HG03575 (cell line): ENCODE measurements at regions not wholly inside any gene's neighbourhood (a gene's known extent, or its start where the extent isn't known, plus 50 kb on each side); places are given as distances from the start of the nearest gene placed in this dataset.

Source experiments
- ATAC-seq: cut with Tn5 transposase; IDR thresholded peaks from one replicate; pipeline ENCODE4 v1.9.1; 2021; ENCODE audit not compliant: unreplicated experiment, insufficient number of reproducible peaks, low FRiP score; ENCODE audit errors: extremely low read depth

DNA sequence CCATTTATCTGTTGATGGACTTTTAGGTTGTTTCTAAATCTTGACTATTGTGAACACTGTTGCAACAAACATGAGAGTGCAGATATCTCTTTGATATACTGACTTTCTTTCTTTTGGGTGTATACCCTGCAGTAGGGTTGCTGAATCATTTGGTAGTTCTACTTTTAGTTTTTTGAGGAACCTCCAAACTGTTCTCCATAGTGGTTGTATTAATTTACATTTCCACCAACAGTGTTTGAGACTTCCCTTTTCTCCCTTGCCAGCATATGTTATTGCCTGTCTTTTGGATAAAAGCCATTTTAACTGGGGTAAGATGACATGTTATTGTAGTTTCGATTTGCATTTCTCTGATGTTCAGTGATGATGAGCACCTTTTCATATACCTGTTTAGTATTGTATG is 330.0 kb downstream of the DDX10 start:
- no peak for ATAC-seq

DNA sequence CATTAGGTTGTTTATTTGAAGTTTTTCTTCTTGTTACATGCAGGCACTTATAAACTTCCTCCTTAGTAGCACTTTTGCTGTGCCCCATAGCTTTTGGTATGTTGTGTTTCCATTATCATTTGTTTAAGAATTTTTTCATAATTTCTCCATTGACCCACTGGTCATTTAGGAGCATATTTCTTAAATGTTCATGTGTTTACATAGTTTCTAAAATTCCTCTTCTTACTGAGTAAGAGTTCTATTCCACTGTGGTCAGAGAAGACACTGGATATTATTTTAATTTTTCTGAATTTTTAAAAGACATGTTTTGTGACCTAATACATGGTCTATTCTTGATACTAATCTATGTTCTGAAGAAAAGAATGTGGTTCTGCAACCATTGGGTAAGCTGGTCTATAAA is 333.0 kb downstream of the DDX10 start:
- no peak for ATAC-seq

DNA sequence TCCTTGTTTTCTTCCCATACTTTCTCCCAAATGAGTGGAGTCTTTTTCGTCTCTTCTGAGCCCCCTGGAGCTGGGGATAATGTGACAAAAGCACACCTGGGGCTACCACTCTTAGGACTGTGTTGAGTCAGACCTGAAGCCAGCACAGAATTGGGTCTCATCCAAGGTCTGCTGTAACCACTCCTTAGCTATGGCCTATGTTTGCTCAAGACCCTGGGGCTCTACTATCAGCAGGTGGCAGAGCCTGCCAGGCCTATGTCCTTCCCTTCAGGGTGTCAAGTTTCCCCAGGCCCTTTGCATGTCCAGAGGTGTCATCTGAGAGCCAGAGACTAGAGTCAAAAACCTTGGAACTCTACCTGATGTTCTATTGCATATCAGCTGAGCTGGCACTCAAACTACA is 335.7 kb downstream of the DDX10 start:
- ATAC-seq, result no peak

DNA sequence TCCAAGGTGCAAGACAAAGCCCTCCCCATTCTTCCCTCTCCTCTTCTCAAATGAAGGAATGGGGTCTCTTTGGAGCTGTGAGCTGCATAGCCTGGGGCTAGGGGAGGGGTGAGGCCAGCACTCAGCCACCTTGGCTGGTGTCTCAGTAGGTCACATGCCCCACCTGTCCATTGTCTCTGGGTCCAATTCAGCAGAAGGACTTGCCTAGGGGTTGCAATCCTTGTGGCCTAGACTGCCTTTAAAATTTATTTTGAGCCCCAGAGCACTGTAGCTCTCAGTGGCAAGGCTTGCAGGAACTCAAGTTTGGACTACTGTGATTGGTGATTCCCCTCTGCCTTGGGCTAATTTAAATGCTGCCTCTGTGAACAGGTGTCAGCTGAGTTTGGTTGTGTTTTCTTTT is 336.7 kb downstream of the DDX10 start:
- ATAC-seq, result no peak

DNA sequence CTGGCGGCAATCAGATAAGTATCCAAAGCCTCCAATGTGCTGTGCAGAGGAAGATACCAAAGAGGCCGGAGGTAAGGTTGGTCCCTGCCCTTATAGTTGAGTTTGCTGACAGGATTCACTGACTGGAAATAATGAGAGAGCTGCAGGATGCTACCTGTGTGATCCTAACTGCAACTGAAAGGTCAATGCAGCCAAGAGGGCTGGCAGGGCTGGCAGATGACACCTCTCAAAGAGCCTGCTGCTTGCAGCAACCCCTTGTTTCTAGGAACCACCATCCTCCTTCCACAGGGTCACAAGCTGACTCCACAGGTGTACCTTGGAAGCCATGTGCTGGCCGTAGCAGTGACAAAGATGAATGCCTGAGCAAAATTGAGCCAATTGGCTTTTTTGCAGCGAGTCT is 348.1 kb downstream of the DDX10 start:
- no peak for ATAC-seq

DNA sequence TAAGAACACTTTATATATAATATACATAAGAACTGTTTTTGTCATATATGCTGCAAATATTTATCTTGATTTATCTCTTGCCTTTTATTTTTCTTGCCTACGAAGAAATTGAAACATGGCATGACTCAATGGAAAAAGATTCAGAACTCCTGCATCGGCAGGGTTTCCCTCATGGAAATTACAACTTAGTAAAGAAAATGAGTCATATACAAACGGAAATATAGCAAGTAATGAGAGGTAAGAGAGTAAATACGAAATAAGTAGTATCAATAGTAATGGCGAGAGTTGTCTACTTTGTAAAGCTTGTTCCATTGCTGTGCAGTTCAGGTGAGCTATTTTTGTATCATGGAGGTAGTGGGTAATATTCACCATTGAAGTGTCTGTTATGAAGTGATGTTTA is 350.4 kb downstream of the DDX10 start:
- ATAC-seq, result no peak

DNA sequence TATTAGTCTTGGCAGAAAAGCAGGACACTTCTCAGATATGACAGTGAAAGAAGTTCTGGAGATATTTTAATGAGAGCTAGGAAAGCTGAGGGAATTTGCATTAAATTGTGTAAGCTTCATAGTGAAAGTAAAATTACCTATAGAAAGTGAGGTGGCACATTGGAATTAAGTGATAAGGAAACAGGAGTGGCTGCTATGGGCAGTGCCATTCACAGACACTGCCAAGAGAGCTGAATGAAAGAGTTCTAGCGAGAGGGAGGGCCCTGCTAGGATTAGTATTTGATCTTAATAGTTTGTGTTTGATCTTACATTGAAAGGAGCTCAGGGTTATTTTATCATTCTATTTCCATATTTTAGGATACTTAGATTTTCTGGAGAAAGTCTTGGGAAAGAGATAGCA is 351.9 kb downstream of the DDX10 start:
- no peak for ATAC-seq

DNA sequence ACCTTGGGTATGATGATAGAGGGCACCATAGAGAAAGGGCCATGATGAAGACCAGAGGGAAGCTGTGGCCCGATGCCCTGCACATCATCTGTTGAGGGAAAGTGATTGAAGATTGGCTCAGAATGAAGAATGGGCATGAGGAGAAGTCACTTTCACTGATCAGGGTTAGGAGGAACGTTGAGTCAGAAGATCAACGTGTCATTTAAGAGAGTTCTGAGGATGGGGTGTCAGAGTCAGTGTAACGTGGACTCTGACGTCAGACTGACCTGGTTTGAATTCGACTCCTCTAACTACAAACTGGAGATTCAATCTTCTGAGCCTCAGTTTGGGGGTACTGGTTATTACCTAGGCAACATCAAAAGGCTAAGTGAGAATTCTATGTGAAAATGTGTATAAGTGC is 352.6 kb downstream of the DDX10 start:
- ATAC-seq, result no peak

DNA sequence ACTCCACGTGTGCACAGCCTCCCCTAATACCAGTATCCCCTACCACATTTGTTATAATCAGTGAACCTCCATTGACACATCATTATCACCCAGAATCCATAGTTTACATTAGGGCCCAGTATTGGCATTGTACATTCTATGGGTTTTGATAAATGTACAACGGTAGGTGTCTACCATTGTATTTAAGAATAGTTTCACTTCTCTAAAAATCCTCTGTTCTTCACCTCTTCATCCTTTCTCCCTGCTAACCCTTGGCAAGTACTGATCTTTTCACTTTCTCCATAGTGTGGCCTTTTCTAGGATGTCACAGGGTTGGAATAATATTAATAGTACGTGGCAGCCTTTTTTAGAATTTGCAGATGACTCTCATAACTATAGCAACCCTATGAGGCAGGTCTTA is 353.8 kb downstream of the DDX10 start:
- ATAC-seq, result no peak

DNA sequence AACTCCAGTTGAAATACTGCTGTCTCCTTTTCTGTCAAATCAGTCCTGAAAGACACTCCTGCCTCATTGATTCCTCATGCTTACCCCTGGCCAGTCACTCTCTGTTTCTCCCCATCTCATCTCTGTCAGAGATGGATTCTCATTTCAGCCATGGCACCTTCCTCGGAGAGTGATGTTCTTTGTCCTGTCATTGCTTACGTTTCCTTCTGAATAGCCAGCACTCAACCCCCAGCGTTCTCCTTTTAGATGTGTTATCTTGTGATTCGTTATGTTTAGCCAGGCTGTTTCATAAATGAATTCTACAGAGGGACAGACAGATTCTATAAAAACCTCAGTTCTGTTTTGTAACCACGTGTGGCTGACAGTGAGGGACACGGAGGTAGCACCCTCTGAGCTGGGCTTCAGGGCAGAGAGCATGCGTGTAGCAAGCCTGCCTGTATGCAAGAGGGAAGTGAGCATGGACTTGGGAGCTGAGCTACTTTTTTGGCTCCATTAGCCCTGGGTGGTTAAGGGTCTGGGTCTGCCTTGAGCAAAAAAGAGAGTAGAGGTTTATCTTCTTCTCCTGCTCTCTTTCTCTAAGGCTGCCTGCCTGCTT is 354.6 kb downstream of the DDX10 start:
- no peak for ATAC-seq

DNA sequence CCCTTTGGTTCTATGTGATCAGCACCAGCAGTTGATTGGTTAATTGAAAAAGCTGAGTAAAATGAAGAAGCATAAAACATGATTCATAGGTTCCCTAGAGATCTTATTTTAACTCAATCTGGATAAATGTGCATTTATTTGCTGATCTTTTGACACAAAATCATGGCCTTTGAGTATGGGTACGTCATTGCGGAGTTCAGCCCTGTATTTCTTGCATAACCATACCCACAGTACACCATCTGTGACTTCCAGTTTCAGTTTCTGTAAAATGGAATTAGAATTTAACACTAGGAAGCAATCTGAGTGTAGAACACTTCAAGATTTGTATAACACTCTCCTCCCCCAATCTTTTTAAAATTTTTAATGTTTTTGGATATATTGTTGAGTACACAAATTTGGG is 358.2 kb downstream of the DDX10 start:
- no peak for ATAC-seq

DNA sequence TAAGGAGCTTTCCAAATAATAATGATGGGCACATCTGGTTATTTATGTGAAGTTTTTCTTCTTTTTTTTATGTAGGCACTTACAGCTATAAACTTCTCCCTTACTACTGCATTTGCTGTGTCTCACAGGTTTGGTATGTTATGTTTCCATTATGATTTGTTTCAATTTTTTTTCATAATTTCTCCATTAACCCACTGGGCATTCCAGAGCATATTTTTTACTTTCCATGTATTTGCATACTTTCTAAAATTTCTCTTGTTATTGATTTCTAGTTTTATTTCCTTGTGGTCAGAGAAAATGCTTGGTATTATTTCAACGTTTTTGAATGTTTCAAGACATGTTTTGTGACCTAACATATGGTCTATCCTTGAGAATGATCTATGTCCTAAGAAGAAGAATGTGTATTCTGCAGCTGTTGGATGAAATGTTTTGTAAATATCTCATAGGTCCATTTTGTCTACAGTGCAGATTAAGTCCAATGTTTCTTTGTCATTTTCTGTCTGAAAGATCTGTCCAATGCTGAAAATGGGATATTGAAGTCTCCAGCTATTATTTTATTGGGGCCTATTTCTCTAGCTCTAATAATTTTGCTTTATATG is 362.1 kb downstream of the DDX10 start:
- no peak for ATAC-seq

DNA sequence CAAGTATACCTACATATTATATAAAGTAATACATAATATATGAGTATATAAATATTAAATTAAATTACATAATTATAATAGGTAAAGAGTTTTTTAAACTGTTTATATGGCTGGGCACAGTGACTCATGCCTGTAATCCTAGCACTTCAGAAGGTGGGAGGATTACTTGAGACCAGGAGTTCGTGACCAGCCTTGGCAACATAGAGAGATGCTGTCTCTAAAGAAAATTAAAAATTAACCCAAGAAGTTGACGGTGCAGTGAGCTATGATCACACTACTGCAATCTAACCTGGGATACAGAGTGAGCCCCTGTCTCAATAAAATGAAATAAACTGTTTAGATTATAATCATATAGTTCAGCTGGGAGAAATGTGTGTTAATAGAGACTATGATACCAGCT is 363.0 kb downstream of the DDX10 start:
- no peak for ATAC-seq

DNA sequence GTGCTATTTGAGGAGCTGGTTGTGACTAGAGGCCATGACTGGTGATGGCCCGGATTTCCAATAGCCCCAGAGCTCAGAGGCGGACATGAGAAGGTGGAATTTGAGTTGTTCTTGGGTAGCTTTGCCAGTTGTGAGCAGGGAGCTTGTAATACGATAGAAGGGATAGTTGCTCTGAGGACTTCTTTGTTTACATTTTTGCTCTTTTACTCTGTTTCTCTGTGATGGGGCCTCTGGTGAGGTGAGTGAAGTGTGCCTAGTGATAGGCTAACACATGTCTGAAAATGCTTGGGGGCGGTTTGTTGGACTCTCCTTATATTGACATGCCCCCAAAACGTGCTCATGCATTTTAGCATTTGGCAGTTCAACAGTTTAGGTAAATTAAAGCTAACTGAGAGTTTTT is 365.1 kb downstream of the DDX10 start:
- ATAC-seq, result no peak

DNA sequence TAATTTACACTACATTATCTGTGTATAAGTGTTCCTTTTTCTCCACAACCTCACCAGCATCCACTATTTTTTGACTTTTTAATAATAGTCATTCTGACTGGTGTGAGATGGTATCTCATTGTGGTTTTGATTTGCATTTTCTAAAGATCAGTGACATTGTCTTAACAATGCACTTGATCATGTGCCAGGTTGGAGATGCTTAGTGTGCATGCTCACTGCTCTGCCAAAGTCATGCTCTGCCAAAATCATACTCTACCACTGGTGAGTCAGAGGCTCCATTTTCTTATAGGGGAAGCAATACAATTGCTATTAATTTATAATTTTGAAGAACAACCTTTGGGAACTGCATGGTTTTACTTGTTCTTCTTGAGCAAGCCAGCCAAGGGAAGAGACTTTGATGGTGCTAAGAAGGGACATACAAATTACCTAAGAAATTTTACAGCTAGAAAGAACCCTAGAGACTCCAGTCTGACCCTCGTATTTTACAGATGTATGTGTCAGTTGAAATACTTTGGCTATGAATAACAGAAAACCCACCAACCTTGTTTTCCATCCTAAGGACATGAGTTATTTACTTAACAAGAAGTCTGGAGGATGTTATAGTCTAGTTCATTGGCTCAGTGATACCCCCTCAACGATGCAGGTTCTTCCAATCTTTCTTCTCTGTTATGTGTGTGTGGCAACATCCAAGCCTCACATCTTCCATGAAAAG is 368.9 kb downstream of the DDX10 start:
- no peak for ATAC-seq

DNA sequence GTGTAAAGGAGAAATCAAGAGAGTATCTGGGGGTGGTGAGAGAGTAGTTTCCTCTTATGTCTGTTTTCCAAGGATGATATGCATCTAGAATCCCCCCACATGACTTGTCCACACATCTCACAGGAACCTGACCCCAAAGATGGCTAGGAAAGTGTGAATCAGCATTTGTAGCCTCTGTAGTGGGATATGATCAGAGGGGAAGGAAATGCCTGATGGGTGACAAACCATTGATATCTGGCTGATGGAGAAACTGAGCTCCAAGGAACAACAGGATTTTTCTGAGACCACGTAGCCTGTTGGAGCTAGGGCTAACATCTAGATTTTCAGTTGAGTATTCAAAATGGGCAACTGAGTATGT is 369.4 kb downstream of the DDX10 start:
- ATAC-seq, result no peak

DNA sequence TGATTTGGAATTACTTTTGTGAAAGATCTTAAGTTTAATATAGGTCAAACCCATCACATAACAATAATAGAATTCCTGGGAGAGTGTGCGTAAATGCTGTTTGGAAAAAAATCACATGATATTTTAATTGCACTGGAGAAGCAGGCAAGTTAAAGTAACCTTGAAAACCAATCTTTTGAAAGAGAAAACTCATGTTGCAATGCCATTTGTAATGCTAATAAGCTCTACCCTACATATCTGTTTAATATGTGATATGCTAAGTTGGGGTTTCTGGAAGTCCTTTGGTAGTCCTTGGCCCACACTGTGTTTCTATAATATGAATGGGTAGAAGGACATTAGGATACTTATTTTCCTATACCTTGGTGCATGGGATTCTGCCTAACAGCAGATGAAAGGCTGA is 370.4 kb downstream of the DDX10 start:
- ATAC-seq, result no peak

DNA sequence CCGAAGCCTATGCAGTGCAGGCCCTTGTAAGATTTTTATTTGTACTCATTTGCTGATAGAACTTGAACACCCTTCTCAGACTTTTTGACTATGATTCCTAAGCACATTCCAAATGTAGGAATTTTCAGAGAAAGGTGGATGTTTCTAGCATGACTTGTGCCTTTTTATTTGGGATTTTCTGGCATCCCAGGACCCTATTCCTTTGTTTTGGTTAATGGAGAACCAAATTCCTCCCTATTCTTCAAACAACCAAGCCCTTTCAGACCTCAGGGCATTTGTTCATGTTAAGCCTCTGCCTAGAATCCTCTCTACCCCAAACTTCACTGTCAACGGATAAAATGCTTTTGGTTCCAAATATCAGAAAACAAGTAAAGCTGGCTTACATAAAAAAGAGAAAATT is 371.1 kb downstream of the DDX10 start:
- ATAC-seq, result no peak

DNA sequence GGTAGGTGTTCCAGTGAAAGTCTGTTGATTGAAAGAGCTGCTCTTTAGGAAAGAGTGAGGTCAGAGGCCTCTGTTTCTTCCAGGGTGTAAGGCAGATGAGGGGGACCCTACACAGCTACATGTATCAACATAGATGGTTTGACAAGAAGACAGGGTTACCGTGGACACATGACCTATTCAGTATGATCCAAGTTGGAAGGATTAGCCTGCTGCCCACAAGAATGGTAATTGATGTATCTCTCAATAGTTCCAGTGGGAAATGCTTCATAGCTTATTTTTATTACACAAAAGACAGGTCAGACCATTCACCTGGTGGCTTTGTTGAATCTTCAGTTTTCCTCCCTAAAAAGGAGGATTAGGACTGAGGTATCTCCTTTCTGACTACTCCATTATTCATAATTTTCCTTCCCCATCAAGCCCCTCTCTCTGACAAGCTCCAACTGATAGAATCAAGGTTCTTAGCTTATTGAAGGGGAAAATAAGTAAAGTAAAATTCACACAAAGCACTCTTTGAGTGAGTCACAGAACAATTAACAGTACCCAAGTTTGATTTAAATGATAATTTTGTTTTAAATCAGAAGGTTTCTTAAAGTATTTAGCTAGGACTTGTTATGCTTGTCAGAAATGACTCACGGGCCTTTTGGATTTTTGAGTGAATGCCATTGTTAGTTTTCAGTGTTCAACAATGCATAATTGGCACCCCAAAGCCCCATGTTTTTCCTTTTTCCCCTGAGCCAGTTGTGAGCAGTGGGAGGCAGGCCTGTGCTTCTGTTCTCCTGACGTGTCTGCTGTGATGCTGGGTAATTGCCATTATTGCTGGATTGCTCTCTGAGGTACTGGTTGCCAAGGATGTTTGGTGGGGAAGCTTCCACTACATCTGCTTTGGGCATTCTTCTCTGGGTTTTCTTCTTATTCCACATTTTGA is 373.2 kb downstream of the DDX10 start:
- ATAC-seq, result no peak

DNA sequence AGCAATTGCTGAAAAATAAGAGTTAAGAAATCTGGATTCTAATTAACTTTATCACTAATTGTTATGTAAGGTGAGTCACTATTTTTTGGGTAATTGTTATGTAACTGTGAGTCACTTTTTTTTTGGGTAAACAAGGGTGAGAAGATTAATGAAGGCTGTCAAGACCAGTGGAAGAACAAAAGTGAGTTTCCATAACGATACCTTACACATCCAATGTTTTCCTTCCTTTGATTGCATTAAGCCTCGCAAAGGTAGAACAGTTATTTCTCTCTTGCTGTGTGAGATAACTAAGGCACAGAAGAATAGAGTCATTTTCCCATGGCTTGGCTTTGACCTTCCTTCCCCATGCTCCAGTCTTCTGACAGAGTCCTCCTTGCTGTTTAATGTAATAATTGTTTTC is 374.7 kb downstream of the DDX10 start:
- no peak for ATAC-seq
